ENCODE measurements at regions not wholly inside any gene's neighbourhood (a gene's known extent, or its start where the extent isn't known, plus 50 kb on each side); places are given as distances from the start of the nearest gene placed in this dataset.

GRCh38 chr2:10504370-10504993 is 56.4 kb upstream of the ODC1 start:
- TF ChIP-seq POLR2A (IDR thresholded peaks at IDR 0.05) (no peak), CTCF (IDR thresholded peaks at IDR 0.05) (no peak)
- DNase-seq (ENCODE audit: low spot score in 2 of 2): peak; percentile 4 to 62
- WGBS, 2 donors: 92% methylated on average over 16 of the region's 16 CpGs
- no peak overlapping the region for H3K4me3 ChIP-seq (ENCODE audit: low read depth, poor library complexity, severe bottlenecking)
- intact Hi-C loops (cut with DNase I; ENCODE audit: low total_unique reads): no loop called here

GRCh38 chr2:10502803-10503107 is 54.6 kb upstream of the ODC1 start:
- no peak overlapping the region for H3K4me3 ChIP-seq (ENCODE audit: low read depth, poor library complexity, severe bottlenecking)
- 89 to 92% methylated on average over 3 of the region's 3 CpGs for WGBS, 2 donors
- TF ChIP-seq POLR2A (IDR thresholded peaks at IDR 0.05) (no peak), CTCF (IDR thresholded peaks at IDR 0.05) (no peak)
- peak in 1 of 2 donors; percentile 4 for DNase-seq (ENCODE audit: low spot score in 2 of 2)
- intact Hi-C loops (cut with DNase I; ENCODE audit: low total_unique reads): no loop called here

GRCh38 chr2:10501980-10502802 is 54.1 kb upstream of the ODC1 start:
- 92% methylated on average over 20 of the region's 20 CpGs for WGBS, 2 donors

GRCh38 chr2:10501451-10501961 is 53.4 kb upstream of the ODC1 start:
- intact Hi-C loops (cut with DNase I; ENCODE audit: low total_unique reads): no loop called here
- peak in 1 of 2 donors; percentile 9 for DNase-seq (ENCODE audit: low spot score in 2 of 2)

More at GRCh38 chr2:10501980-10502802, 54.1 kb upstream of the ODC1 start:
- DNase-seq (ENCODE audit: low spot score in 2 of 2): peak; percentile 11 to 82
- TF ChIP-seq POLR2A (IDR thresholded peaks at IDR 0.05): no peak
- no peak for TF ChIP-seq CTCF (IDR thresholded peaks at IDR 0.05)
- no peak overlapping the region for H3K4me3 ChIP-seq (ENCODE audit: low read depth, poor library complexity, severe bottlenecking)
- intact Hi-C loops (cut with DNase I; ENCODE audit: low total_unique reads): no loop called here

GRCh38 chr2:10500601-10501361 is 52.7 kb upstream of the ODC1 start:
- H3K4me3 ChIP-seq (ENCODE audit: low read depth, poor library complexity, severe bottlenecking): no peak overlapping the region
- 40 to 48% methylated on average over 22 of the region's 22 CpGs for WGBS, 2 donors
- peak in 1 of 2 donors; percentile 87 for DNase-seq (ENCODE audit: low spot score in 2 of 2)
- TF ChIP-seq POLR2A (IDR thresholded peaks at IDR 0.05) (no peak), CTCF (IDR thresholded peaks at IDR 0.05) (no peak)
- intact Hi-C loops (cut with DNase I; ENCODE audit: low total_unique reads): no loop called here

More at GRCh38 chr2:10501451-10501961, 53.4 kb upstream of the ODC1 start:
- H3K4me3 ChIP-seq (ENCODE audit: low read depth, poor library complexity, severe bottlenecking): no peak overlapping the region
- TF ChIP-seq CTCF (IDR thresholded peaks at IDR 0.05) (no peak), POLR2A (IDR thresholded peaks at IDR 0.05) (no peak)
- 72 to 85% methylated on average over 7 to 9 of the region's 9 CpGs for WGBS, 2 donors

All from lower leg skin (tissue), 4 donors.